HAP-1 (cell line): ENCODE measurements at regions not wholly inside any gene's neighbourhood (a gene's known extent, or its start where the extent isn't known, plus 50 kb on each side); places are given as distances from the start of the nearest gene placed in this dataset.

Experiments
- DNase-seq, 2 experiments: peaks; one replicate each; pipeline ENCODE4 v3.0.0-alpha.2; 2016 to 2020; ENCODE audit warnings: low spot score in 2 of 2
- H3K27me3 ChIP-seq: fragments of 250-450 bp; sonication (Bioruptor Pico); 2 replicates; pipeline ENCODE4 v1.5.1; 2020; ENCODE audit warnings: low read depth, mild to moderate bottlenecking, moderate library complexity
- H3K36me3 ChIP-seq: fragments of 250-450 bp; sonication (Bioruptor Pico); replicated peaks from 2 replicates; pipeline ENCODE4 v1.5.1; 2020; ENCODE audit warnings: mild to moderate bottlenecking
- H3K4me1 ChIP-seq: fragments of 250-450 bp; sonication (Bioruptor Pico); 2 replicates; pipeline ENCODE4 v1.5.1; 2020; ENCODE audit warnings: mild to moderate bottlenecking
- H3K4me3 ChIP-seq: fragments of 250-450 bp; sonication (Bioruptor Pico); 2 replicates; pipeline ENCODE4 v1.5.1; 2020; ENCODE audit warnings: mild to moderate bottlenecking, moderate library complexity
- H3K9me3 ChIP-seq: fragments of 250-450 bp; sonication (Bioruptor Pico); 2 replicates; pipeline ENCODE4 v1.5.1; 2020; ENCODE audit warnings: mild to moderate bottlenecking, moderate library complexity
- in situ Hi-C: fragments of 300-500 bp; cut with MboI; formaldehyde crosslinking; loops from 3 replicates; pipeline ENCODE4 v1.14.3; 2020; ENCODE audit warnings: low sequenced_read_pairs, inconsistent platforms, mixed read lengths

GRCh38 chr15:31558840-31559239 is 232.2 kb downstream of the KLF13 start:
- H3K9me3 ChIP-seq, result no peaks in the 10 kb centered on the region
- in situ Hi-C loops, result no loop called here
- H3K4me3 ChIP-seq, result no peak overlapping the region
- no peaks in the 10 kb centered on the region for H3K27me3 ChIP-seq
- H3K4me1 ChIP-seq, result no peaks in the 10 kb centered on the region
- no peak for DNase-seq
- no peaks in the 10 kb centered on the region for H3K36me3 ChIP-seq

GRCh38 chr15:31559786-31560185 is 233.2 kb downstream of the KLF13 start:
- Histone ChIP-seq H3K27me3 (no peaks in the 10 kb centered on the region), H3K36me3 (no peaks in the 10 kb centered on the region), H3K9me3 (no peaks in the 10 kb centered on the region), H3K4me3 (no peak overlapping the region), H3K4me1 (no peaks in the 10 kb centered on the region)
- in situ Hi-C loops, result no loop called here
- no peak for DNase-seq

- Histone ChIP-seq H3K4me1 (no peaks in the 10 kb centered on the region), H3K9me3 (no peaks in the 10 kb centered on the region), H3K36me3 (no peaks in the 10 kb centered on the region), H3K27me3 (no peaks in the 10 kb centered on the region), H3K4me3 (no peak overlapping the region)
- in situ Hi-C loops, result no loop called here
- no peak for DNase-seq
Measured at GRCh38 chr15:31560643-31561042, 234.0 kb downstream of the KLF13 start.

GRCh38 chr15:31561156-31561555 is 234.5 kb downstream of the KLF13 start:
- in situ Hi-C loops, result no loop called here
- H3K4me3 ChIP-seq, result no peak overlapping the region
- H3K27me3 ChIP-seq, result no peaks in the 10 kb centered on the region
- H3K9me3 ChIP-seq, result no peaks in the 10 kb centered on the region
- H3K4me1 ChIP-seq, result no peaks in the 10 kb centered on the region
- no peaks in the 10 kb centered on the region for H3K36me3 ChIP-seq
- DNase-seq, result no peak

- H3K36me3 ChIP-seq, result no peaks in the 10 kb centered on the region
Measured at GRCh38 chr15:31563001-31563400, 236.4 kb downstream of the KLF13 start.

GRCh38 chr15:31563421-31563820 is 236.8 kb downstream of the KLF13 start:
- no peaks in the 10 kb centered on the region for H3K36me3 ChIP-seq
- no peaks in the 10 kb centered on the region for H3K9me3 ChIP-seq
- H3K4me1 ChIP-seq, result no peaks in the 10 kb centered on the region
- DNase-seq, result no peak
- H3K27me3 ChIP-seq, result no peaks in the 10 kb centered on the region
- in situ Hi-C loops, result no loop called here
- H3K4me3 ChIP-seq, result no peak overlapping the region

More at GRCh38 chr15:31563001-31563400, 236.4 kb downstream of the KLF13 start:
- Histone ChIP-seq H3K4me3 (no peak overlapping the region), H3K4me1 (no peaks in the 10 kb centered on the region), H3K27me3 (no peaks in the 10 kb centered on the region), H3K9me3 (no peaks in the 10 kb centered on the region)
- no peak for DNase-seq
- in situ Hi-C loops, result no loop called here

GRCh38 chr15:31567861-31568260 is 241.2 kb downstream of the KLF13 start:
- Histone ChIP-seq H3K4me1 (no peaks in the 10 kb centered on the region), H3K4me3 (no peak overlapping the region), H3K9me3 (no peaks in the 10 kb centered on the region), H3K36me3 (no peaks in the 10 kb centered on the region), H3K27me3 (no peaks in the 10 kb centered on the region; the same call in 1 of the 2 replicates)
- in situ Hi-C loops, result no loop called here
- no peak for DNase-seq

GRCh38 chr15:31569836-31570235 is 243.2 kb downstream of the KLF13 start:
- Histone ChIP-seq H3K27me3 (no peaks in the 10 kb centered on the region; the same call in 1 of the 2 replicates), H3K4me3 (no peak overlapping the region), H3K9me3 (no peaks in the 10 kb centered on the region), H3K36me3 (no peaks in the 10 kb centered on the region), H3K4me1 (no peaks in the 10 kb centered on the region)
- no peak for DNase-seq
- in situ Hi-C loops, result no loop called here

- in situ Hi-C loops, result no loop called here
- H3K27me3 ChIP-seq, result no peaks in the 10 kb centered on the region; the same call in 1 of the 2 replicates
- H3K36me3 ChIP-seq, result no peaks in the 10 kb centered on the region
- no peak overlapping the region for H3K4me3 ChIP-seq
- H3K9me3 ChIP-seq, result no peaks in the 10 kb centered on the region
- DNase-seq, result no peak
- H3K4me1 ChIP-seq, result no peaks in the 10 kb centered on the region
Measured at GRCh38 chr15:31570591-31570990, 244.0 kb downstream of the KLF13 start.

- DNase-seq, result no peak
Measured at GRCh38 chr15:31571676-31572075, 245.0 kb downstream of the KLF13 start.

GRCh38 chr15:31573759-31574158 is 247.1 kb downstream of the KLF13 start:
- H3K27me3 ChIP-seq, result no peaks in the 10 kb centered on the region; the same call in 1 of the 2 replicates
- peaks cover 11% of the 10 kb centered on the region for H3K4me1 ChIP-seq
- no peaks in the 10 kb centered on the region for H3K9me3 ChIP-seq
- in situ Hi-C loops, result no loop called here
- H3K4me3 ChIP-seq, result no peak overlapping the region
- no peaks in the 10 kb centered on the region for H3K36me3 ChIP-seq
- no peak for DNase-seq

More at GRCh38 chr15:31571676-31572075, 245.0 kb downstream of the KLF13 start:
- in situ Hi-C loops, result no loop called here
- Histone ChIP-seq H3K27me3 (no peaks in the 10 kb centered on the region; the same call in 1 of the 2 replicates), H3K36me3 (no peaks in the 10 kb centered on the region), H3K4me1 (peaks cover 4% of the 10 kb centered on the region), H3K9me3 (no peaks in the 10 kb centered on the region), H3K4me3 (no peak overlapping the region)

- in situ Hi-C loops, result no loop called here
- no peaks in the 10 kb centered on the region; the same call in 1 of the 2 replicates for H3K27me3 ChIP-seq
- H3K4me1 ChIP-seq, result peaks cover 11% of the 10 kb centered on the region
- no peaks in the 10 kb centered on the region for H3K9me3 ChIP-seq
- H3K36me3 ChIP-seq, result no peaks in the 10 kb centered on the region
- no peak overlapping the region for H3K4me3 ChIP-seq
- no peak for DNase-seq
Measured at GRCh38 chr15:31574766-31575165, 248.1 kb downstream of the KLF13 start.

GRCh38 chr15:31577108-31577507 is 250.5 kb downstream of the KLF13 start:
- Histone ChIP-seq H3K4me3 (no peak overlapping the region), H3K36me3 (no peaks in the 10 kb centered on the region), H3K4me1 (peaks cover 11% of the 10 kb centered on the region), H3K9me3 (peaks cover 2% of the 10 kb centered on the region; the same call in 1 of the 2 replicates), H3K27me3 (no peaks in the 10 kb centered on the region; the same call in 1 of the 2 replicates)
- DNase-seq, result no peak
- in situ Hi-C loops, result no loop called here

- DNase-seq, result no peak
- in situ Hi-C loops, result no loop called here
- Histone ChIP-seq H3K27me3 (no peaks in the 10 kb centered on the region), H3K36me3 (no peaks in the 10 kb centered on the region), H3K4me3 (no peak overlapping the region), H3K4me1 (peaks cover 11% of the 10 kb centered on the region), H3K9me3 (peaks cover 2% of the 10 kb centered on the region; the same call in 1 of the 2 replicates)
Measured at GRCh38 chr15:31579282-31579681, 252.6 kb downstream of the KLF13 start.

GRCh38 chr15:31579976-31580375 is 253.3 kb downstream of the KLF13 start:
- Histone ChIP-seq H3K36me3 (no peaks in the 10 kb centered on the region), H3K4me3 (no peak overlapping the region), H3K4me1 (peaks cover 11% of the 10 kb centered on the region), H3K27me3 (no peaks in the 10 kb centered on the region), H3K9me3 (peaks cover 2% of the 10 kb centered on the region; the same call in 1 of the 2 replicates)
- in situ Hi-C loops, result no loop called here
- DNase-seq, result no peak
